Endothelial cell of umbilical vein (primary cell): ENCODE measurements at regions not wholly inside any gene's neighbourhood (a gene's known extent, or its start where the extent isn't known, plus 50 kb on each side); places are given as distances from the start of the nearest gene placed in this dataset.

Experiments
- BruUV-seq: library from RNA; stranded (reverse); fragments of 400-500 nt; replicated peaks from 2 replicates; lab custom pipeline; 2021; lab: Mats Ljungman, UMichigan
- CTCF ChIA-PET: fragments of 300-600, 350-600 bp; sonication (Branson Sonifier 250); formaldehyde crosslinking; loops from one replicate; lab custom pipeline; 2021; ENCODE audit warnings: antibody characterized with exemption, inconsistent platforms; lab: Charles Lee
- POLR2A ChIA-PET: fragments of 300-600, 350-600 bp; sonication (Branson Sonifier 250); formaldehyde crosslinking; loops from one replicate; lab custom pipeline; 2021; ENCODE audit warnings: antibody characterized with exemption, inconsistent platforms; lab: Charles Lee
- DNase-seq: peaks from one replicate; pipeline ENCODE4 v3.0.0-alpha.2; 2011; ENCODE audit warnings: low read depth, low spot score
- FAIRE-seq: peaks from 2 replicates; lab custom pipeline; 2011; peaks lifted over from hg19 to GRCh38; lab: Jason Lieb, UNC
- H2AFZ ChIP-seq: 2 replicates; pipeline ENCODE4 v1.6.0; 2012; ENCODE audit warnings: low read depth, low read length, control low read depth, inconsistent platforms
- H3K27ac ChIP-seq: 2 replicates; pipeline ENCODE4 v1.5.1; 2011; ENCODE audit warnings: low read depth, mild to moderate bottlenecking, control low read depth, low read length, moderate library complexity; ENCODE audit not compliant: insufficient read depth
- H3K27me3 ChIP-seq, 2 experiments: 2 replicates each; pipeline versions ENCODE4 v1.6.0 to v1.6.1; 2011; ENCODE audit warnings: low read length in 2 of 2, mixed read lengths in 1 of 2; ENCODE audit not compliant: control insufficient read depth in 2 of 2, insufficient read depth in 2 of 2
- H3K36me3 ChIP-seq, 2 experiments: 2 replicates in 1 of 2; 3 replicates in 1 of 2; pipeline ENCODE4 v1.5.1; 2011; ENCODE audit warnings: low read length in 2 of 2, mild to moderate bottlenecking in 1 of 2, moderate library complexity in 1 of 2; ENCODE audit not compliant: control insufficient read depth in 2 of 2, insufficient read depth in 2 of 2; ENCODE audit errors: extremely low read depth in 1 of 2
- H3K4me1 ChIP-seq: 3 replicates; pipeline ENCODE4 v1.5.1; 2011; ENCODE audit warnings: mild to moderate bottlenecking, low read length; ENCODE audit not compliant: control insufficient read depth, insufficient read depth; ENCODE audit errors: extremely low read depth
- H3K4me2 ChIP-seq: 2 replicates; pipeline ENCODE4 v1.6.1; 2011; ENCODE audit warnings: low read length, control low read depth, mixed read lengths; ENCODE audit not compliant: insufficient read depth
- H3K4me3 ChIP-seq, 3 experiments: fragments of 200-600 bp in 1 of 3; sonication (generic), shearing (Covaris generic) in 1 of 3; replicated peaks in 1 of 3; 2 replicates each; pipeline ENCODE4 v1.5.1; 2011 to 2016; ENCODE audit warnings: control low read depth in 3 of 3, low read length in 3 of 3, mild to moderate bottlenecking in 2 of 3, inconsistent platforms in 1 of 3, low read depth in 1 of 3, moderate library complexity in 1 of 3; ENCODE audit not compliant: insufficient read depth in 1 of 3
- H3K79me2 ChIP-seq: 2 replicates; pipeline ENCODE4 v1.6.0; 2012; ENCODE audit warnings: low read length, inconsistent platforms; ENCODE audit not compliant: control insufficient read depth, insufficient read depth
- H3K9ac ChIP-seq: replicated peaks from 2 replicates; pipeline ENCODE3; 2011; ENCODE audit warnings: low read length, control low read depth; ENCODE audit not compliant: insufficient read depth; ENCODE audit errors: extremely low read depth
- H3K9me1 ChIP-seq: replicated peaks from 3 replicates; pipeline ENCODE4 v1.6.0; 2011; ENCODE audit warnings: mild to moderate bottlenecking, low read length; ENCODE audit not compliant: control insufficient read depth, insufficient read depth; ENCODE audit errors: extremely low read depth
- H3K9me3 ChIP-seq: replicated peaks from 2 replicates; pipeline ENCODE4 v1.5.1; 2012; ENCODE audit warnings: low read length, inconsistent platforms; ENCODE audit not compliant: control insufficient read depth, insufficient read depth
- H4K20me1 ChIP-seq: replicated peaks from 2 replicates; pipeline ENCODE3; 2011; ENCODE audit warnings: mild to moderate bottlenecking, low read length; ENCODE audit not compliant: control insufficient read depth, insufficient read depth; ENCODE audit errors: extremely low read depth
- CTCF ChIP-seq, 2 donors: IDR thresholded peaks; 1 replicate in 1 of 2; 2 replicates in 1 of 2; pipeline ENCODE4 v1.5.1; 2011; ENCODE audit warnings: low read length in 2 of 2, mild to moderate bottlenecking in 2 of 2, moderate library complexity in 2 of 2, control low read depth in 1 of 2, inconsistent platforms in 1 of 2, low read depth in 1 of 2; ENCODE audit not compliant: insufficient read depth in 1 of 2; ENCODE audit errors: extremely low read depth in 1 of 2
- EZH2 ChIP-seq: IDR thresholded peaks from 2 replicates; pipeline ENCODE4 v1.6.1; 2012; ENCODE audit warnings: borderline replicate concordance, low read depth, mild to moderate bottlenecking, moderate library complexity, low read length, inconsistent platforms; ENCODE audit not compliant: severe bottlenecking
- FOS ChIP-seq: IDR thresholded peaks from 2 replicates; pipeline ENCODE4 v1.6.1; 2011; ENCODE audit warnings: mild to moderate bottlenecking, low read length, moderate library complexity, borderline replicate concordance; ENCODE audit not compliant: insufficient read depth
- GATA2 ChIP-seq: IDR thresholded peaks from 2 replicates; pipeline ENCODE4 v1.7.0; 2011; ENCODE audit warnings: low read depth, mild to moderate bottlenecking, moderate library complexity, mixed read lengths, low read length; ENCODE audit not compliant: insufficient read length, insufficient read depth
- JUN ChIP-seq: IDR thresholded peaks from 2 replicates; pipeline ENCODE4 v1.6.1; 2011; ENCODE audit warnings: borderline replicate concordance, low read depth; ENCODE audit not compliant: insufficient read length, insufficient read depth
- MAX ChIP-seq: IDR thresholded peaks from 2 replicates; pipeline ENCODE4 v1.6.1; 2011; ENCODE audit not compliant: insufficient read depth, insufficient read length
- MYC ChIP-seq: IDR thresholded peaks from one replicate; pipeline ENCODE4 v1.6.1; 2011; ENCODE audit warnings: mild to moderate bottlenecking, low read depth, low read length
- POLR2A ChIP-seq: IDR thresholded peaks from 2 replicates; pipeline ENCODE4 v1.6.1; 2012; ENCODE audit warnings: low read depth, mild to moderate bottlenecking, control low read depth, low read length
- POLR2AphosphoS5 ChIP-seq: IDR thresholded peaks from 2 replicates; pipeline ENCODE4 v1.6.1; 2012; ENCODE audit warnings: low read depth, mild to moderate bottlenecking, control low read depth, low read length, moderate library complexity; ENCODE audit not compliant: insufficient read depth
- dilution Hi-C: fragments of 300-500 bp; cut with MboI; formaldehyde crosslinking; loops from one replicate; pipeline ENCODE4 v1.15.0; 2019; ENCODE audit warnings: low sequenced_read_pairs; ENCODE audit not compliant: extremely low pct_ligation_motif_present
- intact Hi-C: fragments of 100-400 bp; cut with micrococcal nuclease; formaldehyde crosslinking; loops from one replicate; pipeline ENCODE4 v1.10.0; 2022

DNA sequence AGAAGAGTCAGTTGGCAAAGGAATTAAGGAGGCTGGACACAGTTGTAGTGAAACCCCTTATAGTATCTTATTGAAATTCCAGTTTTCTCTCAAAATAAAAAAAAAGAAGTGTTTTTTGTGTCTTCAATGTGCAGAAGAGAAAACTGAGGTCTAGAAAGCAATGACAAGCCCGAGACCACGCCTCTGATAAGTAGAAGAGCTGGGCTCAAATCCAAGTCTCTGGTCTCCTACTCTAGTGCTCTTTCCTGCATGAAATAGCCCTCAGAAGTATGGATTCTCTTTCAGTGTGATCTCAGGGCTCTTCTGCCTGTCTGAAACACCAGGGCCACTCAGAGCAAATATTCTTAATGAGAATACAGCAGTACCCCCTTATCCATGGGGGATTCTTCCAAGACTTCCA, 200.9 kb downstream of the KIF18A start:
- TF ChIP-seq MYC: no peak
- TF ChIP-seq GATA2: no peak
- no peak for TF ChIP-seq FOS
- no peak for TF ChIP-seq JUN
- no peak for TF ChIP-seq POLR2AphosphoS5
- no peak for TF ChIP-seq MAX
- TF ChIP-seq CTCF (IDR thresholded peaks at IDR 0.05; ENCODE audit: extremely low read depth in 1 of 2, insufficient read depth in 1 of 2, low read depth in 1 of 2, low read length in 2 of 2): no peak
- TF ChIP-seq POLR2A: no peak
- TF ChIP-seq EZH2: no peak
- no peaks in the 10 kb centered on the region for H3K36me3 ChIP-seq
- intact Hi-C loops: no loop called here
- no peak overlapping the region for H3K4me2 ChIP-seq
- no TSS peak for BruUV-seq
- H3K9me3 ChIP-seq: no peaks in the 10 kb centered on the region
- no peak for DNase-seq
- H3K4me1 ChIP-seq: peaks cover 10% of the 10 kb centered on the region
- no peak overlapping the region for H3K4me3 ChIP-seq
- FAIRE-seq: no peak
- H3K27ac ChIP-seq: no peak overlapping the region
- no peaks in the 10 kb centered on the region for H3K79me2 ChIP-seq
- POLR2A ChIA-PET: no interaction called here
- dilution Hi-C loops: no loop called here
- H3K9me1 ChIP-seq: no peaks in the 10 kb centered on the region
- no peak overlapping the region for H2AFZ ChIP-seq
- H3K9ac ChIP-seq: no peak overlapping the region
- CTCF ChIA-PET: no interaction called here
- H4K20me1 ChIP-seq: no peaks in the 10 kb centered on the region
- no peaks in the 10 kb centered on the region for H3K27me3 ChIP-seq
